ENCODE measurements at regions not wholly inside any gene's neighbourhood (a gene's known extent, or its start where the extent isn't known, plus 50 kb on each side); places are given as distances from the start of the nearest gene placed in this dataset.

- no peak for DNase-seq (ENCODE audit: low read depth)
- TF ChIP-seq CTCF (conservative IDR thresholded peaks at IDR 0.05; ENCODE audit: low read depth, low read length): no peak
- no peak overlapping the region for H3K4me3 ChIP-seq (ENCODE audit: low read depth, low read length)
Measured at GRCh38 chr3:135490219-135490915, 475.2 kb upstream of the PPP2R3A start.

- DNase-seq (ENCODE audit: low read depth): peak; percentile 2
- TF ChIP-seq CTCF (conservative IDR thresholded peaks at IDR 0.05; ENCODE audit: low read depth, low read length): no peak
- no peak overlapping the region for H3K4me3 ChIP-seq (ENCODE audit: low read depth, low read length)
Measured at GRCh38 chr3:135491491-135492205, 473.9 kb upstream of the PPP2R3A start.

GRCh38 chr3:135495891-135496290 lies 469.6 kb upstream of the PPP2R3A start:
- DNase-seq (ENCODE audit: low read depth): no peak
- H3K4me3 ChIP-seq (ENCODE audit: low read depth, low read length): no peak overlapping the region
- no peak for TF ChIP-seq CTCF (conservative IDR thresholded peaks at IDR 0.05; ENCODE audit: low read depth, low read length)

- no peak for DNase-seq (ENCODE audit: low read depth)
- no peak for TF ChIP-seq CTCF (conservative IDR thresholded peaks at IDR 0.05; ENCODE audit: low read depth, low read length)
- H3K4me3 ChIP-seq (ENCODE audit: low read depth, low read length): no peak overlapping the region
Measured at GRCh38 chr3:135497979-135498378, 467.5 kb upstream of the PPP2R3A start.

GRCh38 chr3:135499426-135499825 lies 466.1 kb upstream of the PPP2R3A start:
- no peak for DNase-seq (ENCODE audit: low read depth)
- no peak overlapping the region for H3K4me3 ChIP-seq (ENCODE audit: low read depth, low read length)
- no peak for TF ChIP-seq CTCF (conservative IDR thresholded peaks at IDR 0.05; ENCODE audit: low read depth, low read length)

GRCh38 chr3:135500034-135500433 lies 465.5 kb upstream of the PPP2R3A start:
- DNase-seq (ENCODE audit: low read depth): no peak
- no peak for TF ChIP-seq CTCF (conservative IDR thresholded peaks at IDR 0.05; ENCODE audit: low read depth, low read length)
- no peak overlapping the region for H3K4me3 ChIP-seq (ENCODE audit: low read depth, low read length)
